ENCODE measurements at regions not wholly inside any gene's neighbourhood (a gene's known extent, or its start where the extent isn't known, plus 50 kb on each side); places are given as distances from the start of the nearest gene placed in this dataset.

GRCh38 chrX:141975839-141976238 lies 72.1 kb downstream of the MAGEC1 start:
- TF ChIP-seq CTCF (IDR thresholded peaks at IDR 0.05) = no peak
- TF ChIP-seq POLR2A (IDR thresholded peaks at IDR 0.05) = no peak
